HEK293T (cell line): ENCODE measurements at regions not wholly inside any gene's neighbourhood (a gene's known extent, or its start where the extent isn't known, plus 50 kb on each side); places are given as distances from the start of the nearest gene placed in this dataset.

Experiments
- LEF1 ChIP-seq: fragments of 450-650 bp; IDR thresholded peaks from 2 replicates; pipeline ENCODE4 v1.6.1; 2017; ENCODE audit warnings: mild to moderate bottlenecking, borderline replicate concordance
- NFRKB ChIP-seq: fragments of 450-650 bp; IDR thresholded peaks from 2 replicates; pipeline ENCODE4 v1.6.1; 2016; ENCODE audit warnings: mild to moderate bottlenecking, moderate library complexity
- SP1 ChIP-seq: fragments of 450-650 bp; IDR thresholded peaks from 2 replicates; pipeline ENCODE4 v1.6.1; 2017
- TARDBP ChIP-seq: fragments of 450-650 bp; IDR thresholded peaks from 2 replicates; pipeline ENCODE4 v1.6.1; 2016

DNA sequence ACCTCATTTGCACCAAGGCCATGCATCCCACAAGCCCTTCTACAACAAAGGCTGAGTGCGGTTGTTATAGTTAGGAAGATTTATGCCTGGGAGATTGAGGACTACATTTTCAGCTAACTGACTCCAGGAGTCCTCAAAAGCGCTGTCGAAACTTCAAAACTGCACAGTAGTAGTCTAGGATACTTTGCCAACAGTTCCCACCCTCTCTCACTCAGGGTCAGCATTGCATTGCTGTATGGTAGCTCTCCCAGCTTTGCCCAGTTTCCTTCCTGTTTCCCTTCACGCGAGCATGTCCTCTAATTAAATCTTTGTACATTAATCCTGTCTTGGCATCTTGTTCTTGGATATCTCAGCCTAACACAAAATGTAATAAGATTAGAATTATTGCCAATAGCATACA, 420.6 kb upstream of the UBE2E3 start:
- TF ChIP-seq LEF1 (no peak), TARDBP (no peak), NFRKB (no peak), SP1 (no peak)
